ENCODE measurements at regions not wholly inside any gene's neighbourhood (a gene's known extent, or its start where the extent isn't known, plus 50 kb on each side); places are given as distances from the start of the nearest gene placed in this dataset.

GRCh38 chr18:10182009-10182624 is 268.3 kb downstream of the VAPA start:
- DNase-seq, result no peak

- DNase-seq, result no peak
Measured at GRCh38 chr18:10184776-10185175, 269.7 kb upstream of the APCDD1 start.

- DNase-seq, result no peak
Measured at GRCh38 chr18:10188971-10189810, 265.2 kb upstream of the APCDD1 start.

GRCh38 chr18:10190564-10190963 is 263.9 kb upstream of the APCDD1 start:
- DNase-seq, result no peak

DNA sequence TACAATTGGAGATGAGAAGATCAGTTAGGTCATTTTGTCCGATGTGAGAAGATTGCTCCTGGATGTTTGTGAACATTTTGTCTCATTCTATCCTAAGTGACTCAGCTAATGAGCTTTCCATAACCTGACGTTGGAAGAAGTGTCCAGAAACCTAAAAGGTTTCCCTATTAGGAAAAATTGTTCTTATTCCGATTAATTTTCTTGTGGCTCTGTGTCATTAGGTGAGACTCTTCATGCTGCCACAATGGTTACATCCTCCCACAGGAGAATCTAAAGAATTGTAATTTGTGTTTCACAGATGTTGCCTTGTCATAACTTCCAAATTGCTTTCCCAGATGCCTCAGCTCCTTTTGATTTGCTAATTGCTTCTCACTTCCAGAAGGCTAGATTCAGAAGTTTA is 261.0 kb upstream of the APCDD1 start:
- no peak for DNase-seq

GRCh38 chr18:10194592-10194991 is 259.8 kb upstream of the APCDD1 start:
- DNase-seq, result no peak

DNA sequence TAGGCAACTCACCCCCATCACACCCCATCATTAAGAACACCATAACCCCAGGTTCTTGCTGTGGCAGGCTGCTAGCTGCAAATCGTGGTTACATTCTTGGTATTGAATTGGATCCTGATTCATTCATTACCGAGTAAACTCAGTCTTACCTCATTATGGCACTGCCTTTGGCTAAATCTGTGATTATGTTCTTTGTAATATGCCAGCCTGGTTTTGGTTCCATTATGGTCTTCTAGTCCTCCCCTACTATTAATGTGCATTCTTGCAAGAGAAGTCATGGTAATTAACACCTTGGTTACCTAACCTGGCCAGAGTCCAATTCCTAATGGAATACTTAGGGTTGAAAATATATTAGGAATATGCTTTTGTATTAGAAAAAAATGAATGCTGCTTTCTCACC is 258.9 kb upstream of the APCDD1 start:
- DNase-seq, result no peak

DNA sequence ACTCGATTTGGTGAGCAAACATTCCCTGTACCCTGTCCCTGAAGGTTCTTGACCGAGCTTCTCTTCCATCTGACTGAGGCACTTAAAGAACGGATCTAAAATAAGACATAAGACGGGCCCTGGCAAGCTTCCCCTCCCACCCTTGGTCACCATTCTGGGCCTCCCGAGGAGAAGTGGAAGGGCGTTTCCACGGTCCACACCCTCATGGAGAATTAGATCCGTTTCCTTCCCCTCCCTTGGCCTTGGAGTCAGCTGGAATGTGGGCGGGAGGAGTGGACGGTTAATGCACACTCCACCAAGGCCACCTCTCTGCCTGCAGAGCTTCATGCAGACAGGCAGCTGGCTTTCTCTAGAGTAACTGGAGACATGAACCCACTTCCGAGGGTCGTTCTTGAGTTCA is 257.3 kb upstream of the APCDD1 start:
- DNase-seq, result no peak

GRCh38 chr18:10201226-10201625 is 253.2 kb upstream of the APCDD1 start:
- no peak for DNase-seq

DNA sequence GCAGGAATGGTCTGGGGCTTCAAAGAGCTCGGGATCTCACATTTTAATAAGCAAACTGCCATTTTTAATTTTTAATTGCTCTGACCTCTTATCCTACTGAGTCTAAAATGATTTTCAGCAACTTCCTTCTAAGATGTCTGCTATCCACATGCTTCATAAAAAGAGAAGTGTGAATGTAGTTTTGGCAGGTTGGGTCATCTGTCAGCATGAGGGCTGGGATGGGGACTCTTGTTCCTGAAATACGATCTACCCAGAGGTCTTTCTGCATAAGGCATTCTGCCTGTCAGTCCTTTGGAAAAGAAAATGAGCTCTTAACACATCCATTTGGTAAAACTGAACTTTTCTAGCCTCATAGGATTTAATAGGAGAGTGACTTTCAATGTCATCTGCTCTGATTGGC is 252.8 kb upstream of the APCDD1 start:
- peak; percentile 5 for DNase-seq

GRCh38 chr18:10202845-10203321 is 251.6 kb upstream of the APCDD1 start:
- peak; percentile 92 for DNase-seq

DNA sequence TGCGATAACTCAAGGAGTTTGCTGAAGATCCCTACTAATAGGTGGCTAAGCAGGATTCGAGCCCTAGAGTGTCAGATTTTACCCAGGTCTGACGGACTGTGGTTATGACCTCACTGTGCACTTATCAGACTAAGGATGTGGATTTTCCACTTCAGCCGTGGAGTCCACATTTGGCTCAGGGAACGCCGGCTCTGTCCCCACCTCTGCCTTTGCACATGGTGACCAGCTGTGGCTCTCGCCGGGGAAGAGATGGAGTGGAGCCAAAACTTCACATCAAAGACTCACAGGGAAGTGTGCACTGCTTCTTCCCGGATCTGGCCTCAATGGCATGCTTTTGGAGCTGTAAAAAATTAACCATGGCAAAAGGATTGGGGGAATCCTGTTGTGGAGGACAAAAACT is 249.3 kb upstream of the APCDD1 start:
- no peak for DNase-seq

- no peak for DNase-seq
Measured at GRCh38 chr18:10207682-10208345, 246.6 kb upstream of the APCDD1 start.

GRCh38 chr18:10209302-10209701 is 245.1 kb upstream of the APCDD1 start:
- no peak for DNase-seq

- DNase-seq, result no peak
Measured at GRCh38 chr18:10210057-10210633, 244.3 kb upstream of the APCDD1 start.

DNA sequence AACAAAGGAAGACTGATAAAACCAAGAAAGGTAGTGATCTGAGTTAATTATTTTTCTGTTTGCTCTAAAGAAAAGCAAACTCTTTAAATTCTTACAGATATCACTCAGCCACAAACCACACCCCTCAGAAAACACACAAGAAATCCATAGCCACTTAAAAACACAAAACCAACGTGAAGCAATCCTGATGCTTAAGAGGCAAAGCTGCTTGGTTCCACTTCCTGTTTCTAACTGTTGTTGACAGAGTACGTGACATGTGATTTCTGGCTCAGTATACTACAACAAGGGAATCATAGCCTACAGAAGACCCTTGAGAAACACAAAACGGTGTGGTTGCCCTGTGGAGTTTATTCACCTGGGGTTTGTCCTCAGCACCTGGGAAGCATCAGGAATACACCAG is 240.9 kb upstream of the APCDD1 start:
- no peak for DNase-seq

GRCh38 chr18:10215446-10215845 is 239.0 kb upstream of the APCDD1 start:
- no peak for DNase-seq

- no peak for DNase-seq
Measured at GRCh38 chr18:10216791-10217190, 237.6 kb upstream of the APCDD1 start.

- no peak for DNase-seq
Measured at GRCh38 chr18:10217211-10217610, 237.2 kb upstream of the APCDD1 start.

DNA sequence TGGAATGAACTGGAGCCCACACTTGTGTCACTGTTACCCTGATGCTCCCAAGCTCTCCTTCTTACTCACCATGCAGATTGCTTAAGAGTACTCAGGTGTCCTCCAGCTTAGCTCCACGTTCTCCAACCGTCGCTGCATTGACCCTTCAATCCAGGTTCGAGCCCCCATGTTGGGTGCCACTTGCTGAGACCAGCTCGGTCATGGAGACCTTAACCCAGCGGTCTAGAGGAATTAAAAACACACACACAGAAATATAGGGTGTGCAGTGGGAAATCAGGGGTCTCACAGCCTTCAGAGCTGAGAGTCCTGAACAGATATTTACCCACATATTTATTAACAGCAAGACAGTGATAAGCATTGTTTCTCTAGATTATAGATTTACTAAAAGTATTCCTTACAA is 229.1 kb upstream of the APCDD1 start:
- DNase-seq, result no peak

DNA sequence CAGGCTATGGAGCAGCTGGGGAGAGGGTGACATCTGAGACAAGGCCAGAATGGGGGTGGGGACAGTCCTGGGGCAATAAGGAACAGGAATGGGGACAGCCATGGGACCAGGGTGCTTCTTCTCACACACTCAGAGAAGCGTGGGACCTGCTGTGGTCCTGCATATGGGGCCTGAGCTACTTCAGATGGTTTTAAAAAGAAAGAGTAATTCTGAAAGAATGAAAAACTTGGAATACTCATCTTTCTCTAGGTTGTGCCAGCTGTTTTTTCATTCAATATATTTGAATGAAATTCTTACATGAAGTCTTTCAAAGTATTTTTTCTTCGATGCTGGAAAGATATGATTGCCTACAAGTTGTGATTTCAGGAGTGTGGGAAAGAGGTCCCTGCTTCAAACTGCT is 227.5 kb upstream of the APCDD1 start:
- DNase-seq, result no peak

DNA sequence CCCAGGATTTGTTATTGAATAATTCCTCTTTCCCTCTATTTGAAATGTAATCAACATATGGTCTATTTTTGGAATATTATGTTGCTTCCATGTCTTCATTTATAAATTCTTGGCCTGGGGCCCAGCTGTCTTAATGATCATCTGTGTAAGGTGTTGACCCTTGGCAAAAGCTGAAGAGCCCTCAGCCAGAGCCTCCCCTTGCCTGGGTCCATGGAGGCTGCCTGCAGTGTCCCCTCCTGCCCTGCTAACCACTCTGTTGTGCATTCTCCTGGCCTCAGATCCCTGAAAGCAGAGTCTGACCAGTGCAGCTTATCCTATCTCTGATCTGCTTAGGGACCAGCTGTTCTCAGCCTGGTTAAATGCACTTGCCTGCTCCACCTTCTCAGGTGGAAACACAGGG is 226.1 kb upstream of the APCDD1 start:
- no peak for DNase-seq

DNA sequence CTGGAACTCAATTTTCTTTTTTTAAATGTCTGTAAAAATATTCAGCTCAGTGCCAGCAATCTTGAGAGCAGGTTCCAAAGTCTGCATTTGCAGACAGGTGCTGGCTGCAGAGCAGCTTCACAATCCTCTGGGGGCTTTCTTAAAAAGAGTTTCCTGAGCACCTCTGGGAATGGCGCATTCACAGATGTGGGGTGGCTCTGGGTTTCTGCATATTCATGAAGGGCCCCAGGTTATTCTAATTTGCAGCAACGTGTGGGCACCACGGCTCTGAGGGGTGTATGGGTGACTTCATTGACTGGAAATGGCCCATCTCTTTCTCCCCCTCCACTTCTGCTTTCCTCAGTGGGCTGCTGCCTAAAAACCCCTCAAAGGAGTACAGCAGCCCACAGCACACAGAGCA is 225.0 kb upstream of the APCDD1 start:
- DNase-seq, result no peak

- DNase-seq, result no peak
Measured at GRCh38 chr18:10230072-10230471, 224.4 kb upstream of the APCDD1 start.
